OCI-LY1 (cell line): ENCODE measurements at regions not wholly inside any gene's neighbourhood (a gene's known extent, or its start where the extent isn't known, plus 50 kb on each side); places are given as distances from the start of the nearest gene placed in this dataset.
"Not testable (repeated sequence)": the region's sequence is repeated elsewhere in the genome, so short reads cannot be mapped to it uniquely, and the experiment has no call there.

ENCODE experiments used
- H2AFZ ChIP-seq: fragments of 200-600 bp; sonication (generic), shearing (Covaris generic); 2 replicates; pipeline ENCODE4 v1.6.0; 2014; ENCODE audit warnings: antibody characterized with exemption, mild to moderate bottlenecking, low read length
- H3F3A ChIP-seq: fragments of 200-600 bp; sonication (generic), shearing (Covaris generic); 2 replicates; pipeline ENCODE4 v1.6.0; 2014; ENCODE audit warnings: mild to moderate bottlenecking, antibody characterized with exemption, low read length, moderate library complexity; ENCODE audit not compliant: insufficient read depth
- H3K27ac ChIP-seq: fragments of 200-600 bp; sonication (generic); 2 replicates; pipeline ENCODE4 v1.5.1; 2014; ENCODE audit warnings: low read length, mixed run types, mild to moderate bottlenecking, low read depth; ENCODE audit not compliant: poor library complexity, severe bottlenecking
- H3K27me3 ChIP-seq: fragments of 200-600 bp; sonication (generic); 2 replicates; pipeline ENCODE4 v1.6.0; 2014; ENCODE audit warnings: antibody characterized with exemption, mild to moderate bottlenecking, low read length, moderate library complexity; ENCODE audit not compliant: insufficient read depth
- H3K36me3 ChIP-seq: fragments of 200-600 bp; sonication (generic); 2 replicates; pipeline ENCODE4 v1.6.1; 2014; ENCODE audit warnings: mild to moderate bottlenecking, antibody characterized with exemption, low read length, moderate library complexity, mixed read lengths; ENCODE audit not compliant: insufficient read depth
- H3K4me1 ChIP-seq: fragments of 200-600 bp; sonication (generic); 2 replicates; pipeline ENCODE4 v1.5.1; 2014; ENCODE audit warnings: mild to moderate bottlenecking, low read length, moderate library complexity; ENCODE audit not compliant: insufficient read depth, severe bottlenecking
- H3K4me2 ChIP-seq: fragments of 200-600 bp; sonication (generic), shearing (Covaris generic); 2 replicates; pipeline ENCODE4 v1.6.1; 2014; ENCODE audit warnings: low read length
- H3K4me3 ChIP-seq: fragments of 200-600 bp; sonication (generic); 2 replicates; pipeline ENCODE4 v1.5.1; 2014; ENCODE audit warnings: low read length, low read depth, mild to moderate bottlenecking, mixed read lengths; ENCODE audit not compliant: poor library complexity, severe bottlenecking
- H3K79me2 ChIP-seq: fragments of 200-600 bp; shearing (Covaris generic); 2 replicates; pipeline ENCODE4 v1.6.1; 2016; ENCODE audit warnings: mixed run types, low read length, mixed read lengths; ENCODE audit not compliant: insufficient read depth
- H3K9ac ChIP-seq: fragments of 200-600 bp; sonication (generic), shearing (Covaris generic); 2 replicates; pipeline ENCODE4 v1.6.1; 2014; ENCODE audit warnings: mild to moderate bottlenecking, low read length, mixed read lengths
- H3K9me2 ChIP-seq: fragments of 200-600 bp; sonication (generic), shearing (Covaris generic); 2 replicates; pipeline ENCODE4 v1.6.1; 2014; ENCODE audit warnings: low read depth, mild to moderate bottlenecking, low read length, mixed read lengths
- H3K9me3 ChIP-seq: fragments of 200-600 bp; shearing (Covaris generic); 2 replicates; pipeline ENCODE4 v1.6.1; 2014; ENCODE audit warnings: low read length, mixed read lengths
- H4K20me1 ChIP-seq: fragments of 200-600 bp; sonication (generic), shearing (Covaris generic); 2 replicates; pipeline ENCODE4 v1.6.0; 2016; ENCODE audit warnings: mild to moderate bottlenecking, low read length; ENCODE audit not compliant: insufficient read depth
- EZH2 ChIP-seq: fragments of 200-600 bp; sonication (generic), shearing (Covaris generic); IDR thresholded peaks from 2 replicates; pipeline ENCODE4 v1.8.0; 2017; ENCODE audit warnings: borderline replicate concordance, mixed run types, mild to moderate bottlenecking, antibody characterized with exemption, low read length, moderate library complexity, mixed read lengths
- TF ChIP-seq, protein P1 (sequence below): fragments of 200-600 bp; sonication (generic), shearing (Covaris generic); IDR thresholded peaks from 2 replicates; pipeline ENCODE4 v1.5.1; 2017; ENCODE audit warnings: mild to moderate bottlenecking, antibody characterized with exemption, low read length, moderate library complexity, mixed read lengths

DNA sequence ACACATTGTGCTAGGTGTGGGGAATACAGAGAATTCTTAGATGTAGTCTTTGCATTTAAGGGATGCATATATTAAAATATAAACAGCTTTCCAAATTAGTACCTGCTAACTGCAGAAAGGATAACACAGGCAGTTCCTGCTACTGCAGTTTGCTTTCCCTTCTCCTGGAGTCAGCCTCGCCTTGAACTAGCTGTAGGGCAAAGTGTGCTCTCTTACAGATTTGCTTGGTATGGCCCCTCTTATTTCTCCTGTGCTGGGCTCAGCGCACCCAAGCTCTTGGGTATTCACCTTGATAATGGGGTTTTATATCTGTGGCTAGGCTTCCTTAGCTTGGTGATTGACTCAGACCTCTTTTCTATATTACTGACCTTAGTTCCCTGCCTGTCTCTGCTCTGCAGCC lies 108.4 kb upstream of the PNPT1 start:
- no peaks in the 10 kb centered on the region for H3K9me3 ChIP-seq
- no peaks in the 10 kb centered on the region for H3K36me3 ChIP-seq
- H3K79me2 ChIP-seq, result no peaks in the 10 kb centered on the region
- no peak overlapping the region for H3K9ac ChIP-seq
- no peak overlapping the region for H3K4me2 ChIP-seq
- no peaks in the 10 kb centered on the region for H3K9me2 ChIP-seq
- no peak overlapping the region for H2AFZ ChIP-seq
- H3K27ac ChIP-seq, result no peak overlapping the region
- H3K4me1 ChIP-seq, result no peaks in the 10 kb centered on the region
- no peak overlapping the region for H3K4me3 ChIP-seq
- no peaks in the 10 kb centered on the region for H3K27me3 ChIP-seq
- no peaks in the 10 kb centered on the region for H3F3A ChIP-seq
- no peak for TF ChIP-seq EZH2
- TF ChIP-seq, protein P1, sequence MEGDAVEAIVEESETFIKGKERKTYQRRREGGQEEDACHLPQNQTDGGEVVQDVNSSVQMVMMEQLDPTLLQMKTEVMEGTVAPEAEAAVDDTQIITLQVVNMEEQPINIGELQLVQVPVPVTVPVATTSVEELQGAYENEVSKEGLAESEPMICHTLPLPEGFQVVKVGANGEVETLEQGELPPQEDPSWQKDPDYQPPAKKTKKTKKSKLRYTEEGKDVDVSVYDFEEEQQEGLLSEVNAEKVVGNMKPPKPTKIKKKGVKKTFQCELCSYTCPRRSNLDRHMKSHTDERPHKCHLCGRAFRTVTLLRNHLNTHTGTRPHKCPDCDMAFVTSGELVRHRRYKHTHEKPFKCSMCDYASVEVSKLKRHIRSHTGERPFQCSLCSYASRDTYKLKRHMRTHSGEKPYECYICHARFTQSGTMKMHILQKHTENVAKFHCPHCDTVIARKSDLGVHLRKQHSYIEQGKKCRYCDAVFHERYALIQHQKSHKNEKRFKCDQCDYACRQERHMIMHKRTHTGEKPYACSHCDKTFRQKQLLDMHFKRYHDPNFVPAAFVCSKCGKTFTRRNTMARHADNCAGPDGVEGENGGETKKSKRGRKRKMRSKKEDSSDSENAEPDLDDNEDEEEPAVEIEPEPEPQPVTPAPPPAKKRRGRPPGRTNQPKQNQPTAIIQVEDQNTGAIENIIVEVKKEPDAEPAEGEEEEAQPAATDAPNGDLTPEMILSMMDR, result no peak
- no peaks in the 10 kb centered on the region for H4K20me1 ChIP-seq

DNA sequence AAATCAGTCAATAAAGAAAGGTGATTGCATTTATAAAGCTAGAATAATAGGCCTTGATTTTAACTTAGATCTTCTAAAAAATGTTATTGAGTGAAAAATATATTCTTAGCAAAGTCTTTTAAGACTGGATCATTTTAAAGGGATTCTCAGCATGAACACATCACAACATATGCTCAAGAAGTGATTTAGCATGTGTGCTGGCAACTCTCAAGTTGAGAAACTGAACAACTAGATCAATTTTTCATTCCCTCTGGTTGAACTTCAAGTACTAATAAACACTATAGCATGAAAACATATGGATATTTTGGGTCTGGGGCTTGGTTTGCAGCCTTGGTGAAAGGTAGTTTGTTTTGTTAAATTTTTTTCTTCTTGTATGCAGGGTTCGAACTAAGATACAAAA lies 107.8 kb upstream of the PNPT1 start:
- no peaks in the 10 kb centered on the region for H3K9me2 ChIP-seq
- H3K4me1 ChIP-seq, result no peaks in the 10 kb centered on the region
- no peaks in the 10 kb centered on the region for H3K9me3 ChIP-seq
- no peak for TF ChIP-seq EZH2
- TF ChIP-seq, protein P1, result no peak
- no peaks in the 10 kb centered on the region for H3F3A ChIP-seq
- H3K4me2 ChIP-seq, result no peak overlapping the region
- no peak overlapping the region for H3K4me3 ChIP-seq
- H3K9ac ChIP-seq, result no peak overlapping the region
- no peak overlapping the region for H3K27ac ChIP-seq
- H3K79me2 ChIP-seq, result no peaks in the 10 kb centered on the region
- no peaks in the 10 kb centered on the region for H3K36me3 ChIP-seq
- no peaks in the 10 kb centered on the region for H3K27me3 ChIP-seq
- H4K20me1 ChIP-seq, result no peaks in the 10 kb centered on the region
- no peak overlapping the region for H2AFZ ChIP-seq

DNA sequence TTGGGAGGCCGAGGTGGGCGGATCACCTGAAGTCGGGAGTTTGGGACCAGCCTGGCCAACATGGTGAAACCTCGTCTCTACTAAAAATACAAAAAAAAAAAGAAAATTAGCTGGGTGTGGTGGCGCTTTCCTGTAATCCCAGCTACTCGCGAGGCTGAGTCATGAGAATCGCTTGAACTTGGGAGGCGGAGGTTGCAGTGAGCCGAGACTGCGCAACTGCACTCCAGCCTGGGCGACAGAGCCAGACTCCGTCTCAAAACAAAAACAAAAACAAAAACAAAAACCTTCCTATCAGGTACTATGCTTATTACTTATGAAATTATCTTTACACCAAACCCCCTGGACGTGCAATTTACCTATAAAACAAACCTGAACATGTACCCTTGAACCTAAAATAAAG lies 106.0 kb upstream of the PNPT1 start:
- H3K9me3 ChIP-seq, H3K4me2 ChIP-seq, H3K27me3 ChIP-seq, H4K20me1 ChIP-seq, H3K79me2 ChIP-seq, H3K4me1 ChIP-seq, H2AFZ ChIP-seq, H3K9ac ChIP-seq, H3K9me2 ChIP-seq, H3K36me3 ChIP-seq, H3F3A ChIP-seq, H3K27ac ChIP-seq, H3K4me3 ChIP-seq: not testable (repeated sequence)

DNA sequence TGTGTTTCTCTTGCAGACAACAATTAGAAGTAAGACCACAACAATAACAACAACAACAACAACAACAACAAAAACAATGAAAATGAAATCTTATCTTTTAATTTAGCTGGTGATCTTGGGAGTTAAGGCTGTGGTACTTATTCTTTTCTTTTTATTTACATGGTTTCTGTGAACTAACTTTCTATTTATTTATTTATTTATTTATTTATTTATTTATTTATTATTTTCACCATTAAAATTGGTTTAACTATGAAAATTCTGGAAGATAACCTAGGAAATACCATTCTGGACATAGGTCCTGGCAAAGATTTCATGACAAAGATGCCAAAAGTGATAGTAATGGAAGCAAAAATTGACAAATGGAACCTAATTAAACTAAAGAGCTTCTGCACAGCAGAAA lies 102.5 kb upstream of the PNPT1 start:
- Histone ChIP-seq H3K9me2 (no peaks in the 10 kb centered on the region), H3K79me2 (no peaks in the 10 kb centered on the region), H2AFZ (no peak overlapping the region), H3K9ac (no peak overlapping the region), H3K27ac (no peak overlapping the region), H3F3A (no peaks in the 10 kb centered on the region), H3K9me3 (no peaks in the 10 kb centered on the region), H3K4me2 (no peak overlapping the region), H3K4me1 (no peaks in the 10 kb centered on the region), H3K27me3 (no peaks in the 10 kb centered on the region), H4K20me1 (no peaks in the 10 kb centered on the region), H3K36me3 (no peaks in the 10 kb centered on the region), H3K4me3 (no peak overlapping the region)
- TF ChIP-seq EZH2, result no peak
- TF ChIP-seq, protein P1, result no peak

DNA sequence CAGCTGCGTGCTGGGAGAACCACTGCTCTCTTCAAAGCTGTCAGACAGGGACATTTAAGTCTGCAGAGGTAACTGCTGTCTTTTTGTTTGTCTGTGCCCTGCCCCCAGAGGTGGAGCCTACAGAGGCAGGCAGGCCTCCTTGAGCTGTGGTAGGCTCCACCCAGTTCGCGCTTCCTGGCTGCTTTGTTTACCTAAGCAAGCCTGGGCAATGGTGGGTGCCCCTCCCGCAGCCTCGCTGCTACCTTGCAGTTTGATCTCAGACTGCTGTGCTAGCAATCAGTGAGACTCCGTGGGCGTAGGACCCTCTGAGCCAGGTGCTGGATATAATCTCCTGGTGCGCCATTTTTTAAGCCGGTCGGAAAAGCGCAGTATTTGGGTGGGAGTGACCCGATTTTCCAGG lies 100.0 kb upstream of the PNPT1 start:
- H3K27me3 ChIP-seq, H3K36me3 ChIP-seq, H3K4me1 ChIP-seq, H4K20me1 ChIP-seq, H3K4me3 ChIP-seq, H3K9me2 ChIP-seq, H3K9me3 ChIP-seq, H3K4me2 ChIP-seq, H3K27ac ChIP-seq, H3K79me2 ChIP-seq, H3F3A ChIP-seq, H2AFZ ChIP-seq, H3K9ac ChIP-seq: not testable (repeated sequence)
